Activated gamma-delta T cell treated with Interleukin-2 at 50 U/mL for 16 hours (primary cell): ENCODE measurements at regions not wholly inside any gene's neighbourhood (a gene's known extent, or its start where the extent isn't known, plus 50 kb on each side); places are given as distances from the start of the nearest gene placed in this dataset.
"Not testable (repeated sequence)": the region's sequence is repeated elsewhere in the genome, so short reads cannot be mapped to it uniquely, and the experiment has no call there.

ENCODE experiments used
- DNase-seq: peaks from one replicate; pipeline ENCODE4 v3.0.0-alpha.2; 2020

DNA sequence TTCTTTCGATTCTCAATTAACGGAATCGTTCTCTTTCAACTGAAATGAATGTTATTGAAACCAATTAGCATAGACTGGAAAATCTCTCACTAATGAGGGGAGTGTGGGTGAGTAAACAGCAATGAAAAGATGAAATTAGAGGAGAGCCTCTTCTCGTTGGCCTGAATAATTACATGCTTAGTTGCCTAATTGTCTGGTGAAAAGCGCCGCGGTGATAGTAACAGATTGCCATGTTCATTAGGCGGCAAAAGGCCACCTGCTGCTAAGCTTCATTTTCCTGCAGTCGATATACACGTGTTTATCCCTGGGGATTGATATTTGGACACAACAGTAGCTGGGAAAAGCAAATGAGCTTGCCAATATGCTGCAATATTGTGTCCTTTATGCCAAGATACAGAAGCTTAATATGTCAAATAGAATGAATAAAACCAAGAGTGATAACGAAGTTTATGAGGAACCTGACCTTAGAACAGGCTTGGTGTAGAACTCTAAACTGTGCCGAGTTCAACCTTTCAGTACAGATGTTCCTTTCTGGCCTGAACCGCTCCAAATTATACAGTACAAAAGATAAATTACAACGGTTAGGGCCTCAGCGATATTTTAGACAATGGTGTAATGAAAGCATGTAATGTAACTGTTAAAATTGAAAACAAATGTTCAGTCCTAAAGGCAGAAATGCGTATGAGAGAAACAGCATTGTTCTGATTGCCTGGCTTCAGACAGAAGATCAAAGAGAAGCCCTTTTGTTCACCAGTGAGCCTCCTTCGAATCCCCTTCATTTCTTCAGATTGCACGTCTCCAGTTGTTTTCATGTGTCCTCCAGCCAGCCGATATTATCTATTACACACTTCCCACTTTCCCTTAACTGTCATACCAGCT lies 185.2 kb downstream of the SHOX2 start:
- no peak for DNase-seq

DNA sequence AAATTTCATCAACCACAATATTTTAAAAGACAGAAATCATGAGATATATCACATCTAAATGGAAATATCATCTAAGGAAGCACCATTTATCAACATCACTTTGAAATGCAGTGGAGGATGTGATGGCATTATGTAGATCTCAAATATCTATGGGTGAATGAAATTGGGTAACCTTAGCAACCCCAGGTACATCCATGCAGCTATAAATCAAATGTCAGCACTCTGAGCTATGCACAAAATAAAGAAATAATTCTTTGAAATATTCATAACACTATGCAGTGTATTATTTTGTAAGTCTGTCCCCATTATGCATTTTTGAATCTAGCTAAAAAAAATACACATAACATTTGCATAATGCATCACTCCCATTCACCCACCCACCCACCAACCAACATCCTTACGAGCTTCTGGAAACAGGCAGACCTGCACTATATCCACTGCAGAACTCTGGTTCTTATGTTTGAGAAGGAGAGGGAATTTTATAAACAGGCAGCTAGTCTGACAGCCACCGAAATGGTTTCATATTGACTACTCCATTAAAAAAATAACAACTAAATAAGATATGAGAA lies 186.8 kb downstream of the SHOX2 start:
- DNase-seq: no peak

DNA sequence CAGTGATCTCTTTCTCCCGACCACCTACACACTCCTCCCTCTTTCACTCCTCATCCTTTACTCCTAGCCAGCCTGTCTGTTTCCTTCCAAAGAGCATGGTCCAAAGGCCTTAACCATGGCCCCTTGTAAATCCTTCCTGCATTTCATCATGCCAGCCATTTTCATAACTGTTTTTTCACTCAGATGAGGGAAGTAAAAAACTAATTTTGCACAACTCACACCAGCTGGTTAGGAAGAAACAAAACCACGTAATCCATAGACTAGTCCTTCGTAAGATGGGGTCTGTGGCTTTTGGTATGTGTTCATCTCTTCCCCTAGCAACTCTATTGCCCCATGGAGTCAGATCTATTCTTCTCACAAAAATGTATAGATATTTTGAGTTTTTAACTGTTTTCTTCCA lies 187.8 kb downstream of the SHOX2 start:
- DNase-seq: no peak

DNA sequence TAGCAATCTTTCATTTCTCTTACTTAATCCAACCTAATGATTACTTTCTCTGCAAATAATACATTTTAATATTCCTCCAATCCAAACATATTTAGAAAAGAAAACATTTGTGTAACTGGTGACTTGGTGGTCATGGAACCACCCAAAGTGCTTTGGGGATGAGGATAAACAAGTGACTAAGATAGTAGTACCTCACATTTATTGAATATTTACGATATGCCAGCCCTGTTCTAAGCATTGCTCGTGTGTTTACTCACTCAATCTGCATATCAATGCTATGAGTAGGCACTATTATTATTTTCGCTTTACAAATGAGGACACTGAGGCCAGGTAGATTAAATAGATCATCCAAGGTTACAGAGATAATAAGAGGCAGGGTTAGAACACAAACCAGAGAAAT lies 189.5 kb downstream of the SHOX2 start:
- DNase-seq: no peak

DNA sequence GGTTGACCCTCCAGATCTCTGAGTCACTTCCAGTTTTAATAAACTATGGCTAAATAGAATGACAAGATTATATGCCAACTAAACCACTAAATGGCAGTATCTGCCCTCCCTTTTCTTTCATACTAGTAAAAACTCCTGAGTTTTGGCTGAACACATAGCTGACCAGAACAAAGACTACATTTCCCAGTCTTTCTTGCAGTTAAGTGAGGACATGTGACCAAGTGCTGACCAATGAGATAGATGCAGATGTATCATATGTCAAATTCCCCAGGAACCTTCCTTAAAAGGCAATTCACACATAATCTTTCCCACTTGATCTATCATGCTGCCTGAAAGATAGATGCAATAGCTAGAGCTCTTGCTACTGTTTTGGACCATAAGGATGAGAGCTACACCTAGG lies 191.3 kb downstream of the SHOX2 start:
- DNase-seq: no peak

DNA sequence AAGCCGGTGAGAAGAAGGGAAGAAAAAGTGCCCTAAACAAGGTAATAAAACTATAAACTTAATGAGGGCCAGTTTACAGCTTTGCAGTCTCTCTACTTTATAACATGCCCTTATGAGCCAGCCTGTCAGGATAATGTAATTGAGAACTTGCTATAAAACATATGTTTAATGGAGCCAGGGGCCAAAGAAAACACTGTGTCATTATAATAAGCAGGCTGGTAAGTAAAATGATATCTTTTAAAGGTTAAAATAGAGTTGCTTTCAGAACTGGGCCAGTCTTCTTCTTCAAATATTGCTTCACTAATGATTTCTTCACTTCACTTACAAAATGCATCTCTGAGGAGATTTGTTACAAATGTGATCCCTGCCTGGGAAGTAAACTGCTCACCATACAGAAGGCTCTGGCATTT lies 192.5 kb downstream of the SHOX2 start:
- DNase-seq: no peak

DNA sequence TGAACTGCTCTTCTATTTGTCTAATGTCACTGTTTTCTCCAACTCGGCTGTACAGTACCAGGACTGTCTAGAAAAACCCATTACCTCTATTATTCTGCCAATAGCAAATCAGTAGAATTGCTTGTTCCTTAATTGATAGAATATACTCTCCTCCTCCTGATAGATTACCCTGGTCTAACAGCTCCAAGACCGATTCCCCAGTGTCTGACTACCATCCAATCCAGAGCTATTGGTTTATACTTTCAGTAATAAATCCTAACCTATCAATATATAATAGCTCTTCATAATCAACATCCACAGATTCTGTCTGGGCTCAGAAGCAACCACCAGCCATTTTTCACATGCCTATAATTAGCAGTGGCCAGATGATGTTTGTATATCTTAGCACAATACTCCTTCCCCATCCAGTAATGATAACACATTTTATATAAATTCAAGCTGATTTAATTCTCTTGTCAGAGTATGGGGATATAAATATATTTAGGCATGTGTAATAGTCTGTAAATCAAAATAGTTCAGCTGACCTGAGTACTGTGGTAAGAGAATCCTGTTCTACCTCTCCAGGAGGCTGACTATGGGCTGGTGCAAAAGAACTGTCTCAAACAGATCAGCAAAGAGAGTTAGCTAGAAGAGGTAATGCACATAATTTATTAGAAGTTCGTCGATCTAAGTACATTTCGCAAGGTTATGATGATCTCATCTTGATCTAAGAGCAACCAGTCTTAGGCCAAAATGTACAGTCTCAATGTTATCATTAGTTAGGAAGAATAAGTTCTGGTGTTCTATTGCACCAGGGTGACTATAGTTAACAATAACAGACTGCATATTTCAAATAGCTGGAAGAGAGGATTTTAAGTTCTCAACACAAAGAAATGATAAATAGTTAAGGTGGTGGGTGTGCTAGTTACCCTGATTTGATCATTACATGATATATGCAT lies 193.4 kb downstream of the SHOX2 start:
- no peak for DNase-seq

DNA sequence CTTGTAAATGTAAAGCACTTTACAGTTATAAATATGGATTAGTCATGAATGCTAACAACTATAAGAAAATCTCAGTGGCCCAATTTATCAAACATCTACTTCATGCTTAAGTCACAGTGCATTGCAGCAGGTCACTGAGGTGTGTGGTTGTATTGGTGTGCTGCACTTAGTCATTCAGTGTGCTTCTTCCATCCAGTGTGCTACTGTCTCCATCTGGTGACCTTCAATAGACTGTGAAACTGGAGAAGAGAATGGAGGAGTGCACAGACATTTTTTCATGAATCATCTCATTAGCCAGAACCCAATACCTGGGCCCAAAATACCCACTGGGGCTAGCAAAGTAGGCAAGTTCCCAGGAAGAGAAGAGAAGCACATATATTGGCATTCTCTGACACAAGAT lies 199.6 kb downstream of the SHOX2 start:
- no peak for DNase-seq

DNA sequence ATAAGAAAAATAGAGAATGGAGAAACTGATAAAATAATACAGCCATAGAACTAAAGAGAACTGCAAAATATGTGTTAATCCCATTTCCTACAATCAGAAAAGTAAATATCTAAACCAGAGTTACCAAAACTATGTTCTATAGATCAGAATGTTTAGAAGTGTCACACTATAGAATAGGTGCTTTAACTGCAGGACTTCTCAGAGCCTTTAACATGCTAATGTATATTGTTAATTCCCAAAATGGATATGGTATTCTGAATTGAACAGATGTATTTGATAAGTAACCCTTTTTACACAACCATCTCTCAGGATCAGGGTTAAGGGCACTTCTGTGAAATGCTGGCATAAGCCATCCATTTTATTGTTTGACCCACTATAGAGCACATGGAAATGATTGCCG lies 200.3 kb downstream of the SHOX2 start:
- no peak for DNase-seq

DNA sequence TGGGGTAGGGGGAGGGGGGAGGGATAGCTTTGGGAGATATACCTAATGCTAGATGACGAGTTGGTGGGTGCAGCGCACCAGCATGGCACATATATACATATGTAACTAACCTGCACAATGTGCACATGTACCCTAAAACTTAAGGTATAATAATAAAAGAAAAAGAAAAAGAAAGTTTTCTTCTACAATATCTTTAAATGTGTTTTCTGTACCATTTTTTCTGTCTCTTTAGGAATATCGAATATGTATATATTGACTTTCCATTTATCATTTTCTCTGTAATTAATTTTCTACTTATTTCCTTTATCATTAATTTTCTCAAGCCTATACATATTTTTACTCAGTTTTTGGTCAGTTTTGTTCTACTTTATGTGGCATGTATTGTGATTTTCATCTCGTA lies 203.5 kb downstream of the SHOX2 start:
- not testable (repeated sequence) for DNase-seq

DNA sequence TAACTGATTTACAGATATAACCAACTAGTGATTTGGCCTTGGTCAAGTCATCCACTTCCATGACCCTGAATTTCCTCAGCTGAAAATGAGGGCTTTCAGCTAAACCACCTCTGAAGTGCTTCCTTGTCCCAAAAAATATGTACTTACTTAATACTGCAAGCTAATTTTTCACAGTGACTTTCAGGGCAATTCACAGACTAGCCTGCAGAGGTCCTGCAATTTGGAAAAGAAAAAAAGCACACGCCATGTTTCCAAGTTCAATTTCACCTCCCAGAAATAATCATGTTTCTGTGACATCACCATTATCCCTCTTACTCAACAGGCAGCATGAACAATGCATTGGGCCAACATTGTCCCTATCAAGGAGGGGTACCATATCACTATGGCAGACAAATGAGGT lies 218.2 kb downstream of the SHOX2 start:
- no peak for DNase-seq

DNA sequence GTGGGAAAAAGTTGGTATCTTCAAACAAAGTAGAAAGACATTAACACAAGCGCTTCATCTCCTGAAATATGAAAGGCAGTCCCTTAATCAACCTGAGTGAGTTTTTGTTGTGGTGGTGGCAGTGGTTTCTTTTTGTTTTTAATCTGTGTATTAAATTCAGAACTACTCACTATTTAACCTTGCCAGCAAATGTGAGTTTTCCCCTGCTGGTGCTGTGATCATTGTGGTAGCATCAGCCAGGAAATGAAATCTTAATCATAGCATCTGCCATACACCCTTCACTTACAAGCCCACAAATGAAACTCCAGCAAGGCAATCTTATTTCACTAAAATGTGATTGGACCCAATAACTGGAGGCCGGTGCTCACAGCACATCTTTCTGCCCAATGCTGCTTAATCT lies 229.7 kb downstream of the SHOX2 start:
- no peak for DNase-seq

DNA sequence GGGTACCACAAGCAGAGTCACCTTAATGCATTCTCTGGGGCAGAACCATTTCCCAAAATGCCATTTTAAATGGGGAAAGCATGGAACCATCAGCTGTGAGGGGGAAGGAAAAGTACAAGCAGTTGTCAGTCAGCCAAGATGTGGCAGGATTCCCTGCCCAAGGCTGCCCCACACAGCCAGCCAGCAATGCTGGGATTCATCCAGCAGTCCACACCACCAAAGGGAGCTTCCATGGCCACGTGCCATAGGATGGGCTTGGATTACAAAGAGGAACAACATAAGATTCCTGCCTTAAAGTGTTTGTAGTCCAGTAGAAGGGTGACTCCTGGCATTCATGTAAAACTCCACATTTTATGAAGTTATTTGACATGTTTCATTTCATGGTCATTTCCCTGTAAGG lies 233.3 kb downstream of the SHOX2 start:
- DNase-seq: no peak

DNA sequence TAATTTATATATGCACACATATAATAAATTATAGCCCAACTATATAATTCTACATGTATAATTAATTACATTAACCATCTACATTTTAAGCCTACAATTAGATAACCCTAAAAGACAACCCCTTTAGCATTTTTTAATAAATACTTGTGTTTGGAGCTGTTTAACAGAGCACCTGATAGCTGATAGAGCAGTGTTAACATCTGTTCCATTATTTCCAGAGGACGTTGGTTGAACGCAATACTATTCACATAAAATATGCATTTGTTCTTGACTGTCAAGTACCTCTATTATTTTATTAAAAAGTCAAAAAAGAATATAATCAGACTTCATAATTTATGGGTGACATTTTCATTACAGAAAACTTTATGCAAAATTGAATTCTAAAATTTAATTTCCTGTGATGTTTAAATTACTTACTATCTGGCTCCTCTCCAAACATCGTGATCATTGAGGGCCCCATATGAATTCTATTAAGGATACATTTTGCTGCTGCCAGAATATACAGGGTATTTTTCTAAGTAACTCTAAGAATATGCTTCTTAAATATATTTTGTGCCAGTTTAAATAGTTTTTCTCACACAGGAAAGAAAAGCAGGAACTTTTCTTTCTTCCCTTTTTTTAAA lies 234.3 kb downstream of the SHOX2 start:
- no peak for DNase-seq

DNA sequence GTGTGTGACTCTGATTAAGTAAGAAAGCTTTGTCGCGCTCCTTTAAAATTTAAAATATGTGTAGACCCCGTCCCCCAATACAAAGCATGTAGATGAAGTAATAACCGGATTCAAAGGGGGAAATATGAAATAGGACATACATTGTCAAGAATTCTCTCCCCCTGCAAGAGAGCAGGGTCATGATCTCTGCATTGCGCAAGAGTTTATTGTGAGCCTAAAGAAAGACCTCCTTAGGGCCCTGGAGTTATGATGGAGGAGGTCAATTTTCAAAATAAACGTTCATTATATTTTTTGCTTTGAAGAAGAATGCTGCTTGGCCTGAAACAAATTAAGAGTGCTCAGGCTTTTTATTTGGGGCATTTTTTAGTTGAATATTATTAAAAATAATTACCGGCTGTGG lies 235.0 kb downstream of the SHOX2 start:
- no peak for DNase-seq

DNA sequence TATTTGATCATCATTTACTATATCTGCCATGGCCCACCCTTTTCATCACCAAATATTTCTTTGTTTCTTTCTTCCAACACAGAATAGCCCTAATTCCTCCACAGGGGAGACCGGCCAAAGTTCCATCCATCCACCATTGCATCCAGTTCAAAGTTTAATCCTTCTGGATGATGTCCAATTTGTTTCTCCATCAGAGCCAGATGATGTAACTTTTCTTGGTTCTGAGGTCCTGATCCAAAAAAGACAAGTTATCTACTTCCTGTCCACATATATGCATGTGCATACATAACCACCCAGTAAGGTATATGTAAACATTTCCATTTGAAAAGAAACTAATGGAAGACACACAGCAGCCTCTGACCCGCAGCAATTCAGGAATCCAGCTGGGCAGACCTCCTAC lies 237.3 kb downstream of the SHOX2 start:
- no peak for DNase-seq

DNA sequence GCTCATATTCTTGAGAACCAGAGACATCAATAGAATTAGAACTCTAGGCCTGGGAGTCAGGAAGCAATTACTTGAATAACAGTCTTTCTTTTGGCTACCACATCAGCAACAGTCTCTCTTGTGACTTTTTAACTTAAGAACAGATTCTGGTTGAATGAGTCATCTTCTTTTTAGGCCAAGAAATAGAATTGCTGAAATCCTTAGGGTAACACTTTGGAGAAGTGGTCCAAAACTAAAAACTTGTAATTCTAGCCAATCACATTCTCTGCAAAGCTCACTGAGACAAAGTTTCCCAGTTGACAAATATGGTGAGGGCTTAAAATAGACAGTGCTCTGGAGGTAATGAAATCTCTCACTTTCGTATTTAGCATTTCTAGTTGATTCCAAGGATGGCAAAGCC lies 238.0 kb downstream of the SHOX2 start:
- no peak for DNase-seq

DNA sequence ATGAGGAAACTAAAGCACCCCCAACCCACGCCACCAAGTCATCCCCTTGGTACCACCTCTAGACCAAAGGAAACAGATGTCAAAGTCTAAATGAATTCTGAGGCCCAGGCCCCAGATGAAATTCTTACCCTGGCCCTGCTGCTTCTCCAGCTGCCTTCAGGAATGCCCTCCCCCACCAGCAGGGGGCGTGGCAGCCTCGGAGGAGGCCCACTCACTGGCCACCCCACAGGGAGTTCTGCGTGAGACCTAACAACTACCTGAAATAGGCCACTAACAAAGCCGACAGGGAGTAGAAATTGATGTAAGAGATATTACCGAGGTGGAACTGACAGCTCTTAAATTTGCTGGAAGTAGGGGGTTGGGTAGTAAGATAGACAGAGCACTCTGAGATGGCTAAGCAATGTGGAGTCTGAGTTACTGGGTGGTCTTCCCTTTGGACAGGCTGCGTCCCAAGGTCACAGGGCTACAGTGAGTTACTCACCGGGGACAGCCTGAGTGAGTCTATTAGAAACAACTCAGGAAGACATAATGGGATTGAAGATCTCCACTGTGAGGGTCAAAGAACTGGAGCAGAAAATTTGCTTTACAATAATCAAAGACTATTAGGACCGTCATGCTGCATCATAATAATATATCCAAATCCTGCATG lies 240.7 kb downstream of the SHOX2 start:
- peak; percentile 4 for DNase-seq

DNA sequence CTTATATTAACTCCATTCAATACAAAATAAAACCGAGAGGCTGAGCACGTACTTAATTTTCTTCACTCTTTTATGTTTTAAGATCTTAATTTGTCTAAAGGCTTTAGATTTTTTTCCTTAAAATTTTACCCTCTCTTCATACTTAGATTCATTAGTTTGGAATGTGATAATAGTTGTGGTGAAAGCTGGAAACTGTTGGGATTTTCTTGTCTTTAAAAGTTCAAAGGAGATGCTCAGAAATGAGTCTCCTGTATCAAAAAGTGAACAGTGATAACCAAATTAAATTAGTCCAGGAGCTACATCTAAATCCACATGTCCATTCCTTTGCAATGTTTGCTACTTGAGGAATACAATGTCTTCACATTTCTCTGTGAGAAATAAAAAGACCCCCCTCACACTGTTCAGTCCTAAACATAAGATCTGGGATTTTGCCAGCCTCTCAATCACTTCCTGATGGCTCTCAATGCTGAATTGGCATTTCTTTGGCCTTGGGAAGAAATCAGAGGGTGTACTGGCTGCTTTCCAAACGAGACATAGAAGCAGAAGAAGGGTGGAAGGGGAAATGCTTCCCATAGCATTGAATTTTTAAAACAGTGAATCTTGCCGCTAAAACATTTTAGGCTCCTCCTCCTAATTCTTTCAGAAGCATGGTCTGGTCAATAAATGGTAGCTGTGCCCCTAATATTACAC lies 245.0 kb downstream of the SHOX2 start:
- no peak for DNase-seq

DNA sequence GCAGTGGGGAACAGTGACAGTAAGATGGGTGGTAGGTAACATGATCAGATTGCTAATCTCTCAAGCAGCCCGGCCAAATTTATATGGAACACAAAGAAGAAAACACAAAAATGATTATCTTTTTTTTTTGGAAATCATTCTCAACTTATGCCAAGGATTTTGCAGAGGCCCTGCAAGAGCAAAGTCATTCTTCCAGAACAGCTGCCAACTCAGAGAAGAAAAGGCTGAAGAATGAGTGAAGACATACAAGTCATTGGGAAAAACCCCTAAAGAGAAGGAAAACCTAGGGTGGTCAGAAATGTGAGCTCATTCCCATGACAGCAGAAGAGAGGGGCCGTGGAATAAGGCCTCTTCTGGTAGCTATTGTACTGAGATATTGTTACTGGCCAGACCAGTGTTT lies 246.7 kb downstream of the SHOX2 start:
- DNase-seq: no peak

DNA sequence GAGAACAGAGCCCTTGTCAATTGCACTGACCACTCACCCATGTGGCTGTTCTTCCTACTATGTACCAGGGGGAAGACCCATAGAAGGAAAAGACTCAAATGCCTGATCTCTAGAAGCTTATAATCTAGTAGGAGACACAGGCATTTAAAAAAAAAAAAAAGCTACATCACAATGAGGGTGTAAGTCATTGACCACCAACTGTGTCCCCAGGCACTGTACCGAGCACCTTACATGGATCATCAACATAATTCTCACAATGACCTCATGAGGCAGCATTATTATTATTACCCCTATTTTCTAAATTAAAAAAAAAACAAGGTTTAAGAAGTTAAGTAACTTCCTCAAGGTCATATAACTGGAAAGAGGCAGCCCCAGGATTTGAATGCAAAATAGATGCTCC lies 247.4 kb downstream of the SHOX2 start:
- DNase-seq: no peak

DNA sequence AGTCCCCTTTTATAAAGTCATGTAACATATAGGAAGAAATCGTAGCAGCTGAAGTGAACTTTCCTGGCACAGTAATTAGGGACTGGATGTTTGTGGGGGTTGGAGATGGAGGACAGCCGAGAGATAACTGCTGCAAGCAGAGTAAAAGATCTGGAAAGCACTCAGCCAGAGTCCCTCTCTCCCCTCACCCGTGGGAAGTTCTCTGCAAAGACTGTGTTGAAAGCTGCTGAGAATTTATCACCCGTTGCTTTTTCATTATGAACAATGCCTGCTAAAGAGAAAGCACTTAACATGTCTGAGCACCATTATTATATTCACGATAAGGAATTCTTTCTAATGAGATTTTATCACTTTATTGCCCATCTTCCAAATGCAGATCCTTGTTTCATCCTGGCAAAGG lies 248.8 kb downstream of the SHOX2 start:
- DNase-seq: no peak
